Body of pancreas (tissue), 4 donors: ENCODE measurements at regions not wholly inside any gene's neighbourhood (a gene's known extent, or its start where the extent isn't known, plus 50 kb on each side); places are given as distances from the start of the nearest gene placed in this dataset.

Source experiments
- CTCF ChIP-seq, 7 experiments: fragments of 450-650 bp in 4 of 7; fragments of 200-600 bp in 3 of 7; sonication (generic) in 3 of 7; IDR thresholded peaks; one replicate each; pipeline ENCODE4 v1.5.1; 2016 to 2019; ENCODE audit warnings: antibody characterized with exemption in 7 of 7
- POLR2A ChIP-seq, 3 donors: fragments of 450-650 bp; IDR thresholded peaks; one replicate each; pipeline ENCODE4 v1.6.1; 2016; ENCODE audit warnings: antibody characterized with exemption in 3 of 3, mild to moderate bottlenecking in 2 of 3

GRCh38 chr12:124686370-124687173 is 119.2 kb upstream of the NCOR2 start:
- TF ChIP-seq CTCF (IDR thresholded peaks at IDR 0.05) (no peak), POLR2A (IDR thresholded peaks at IDR 0.05) (no peak)
